BJ (cell line): ENCODE measurements at regions not wholly inside any gene's neighbourhood (a gene's known extent, or its start where the extent isn't known, plus 50 kb on each side); places are given as distances from the start of the nearest gene placed in this dataset.
"Not testable (repeated sequence)": the region's sequence is repeated elsewhere in the genome, so short reads cannot be mapped to it uniquely, and the experiment has no call there.

Source experiments
- CTCF ChIA-PET: fragments of 350-600 bp; formaldehyde crosslinking; extraction: SDS; loops from one replicate; lab custom pipeline; 2021; ENCODE audit warnings: antibody characterized with exemption, inconsistent platforms; lab: Yijun Ruan, JAX
- POLR2A ChIA-PET: fragments of 300-600 bp; sonication (Branson Sonifier 250); formaldehyde crosslinking; extraction: SDS; loops from one replicate; lab custom pipeline; 2021; ENCODE audit warnings: antibody characterized with exemption; lab: Charles Lee
- DNase-seq: peaks from one replicate; pipeline ENCODE4 v3.0.0-alpha.2; 2011; ENCODE audit warnings: low read depth
- H3K27me3 ChIP-seq: 2 replicates; pipeline ENCODE4 v1.6.0; 2011; ENCODE audit warnings: low read length; ENCODE audit not compliant: control insufficient read depth, insufficient read depth
- H3K36me3 ChIP-seq: 2 replicates; pipeline ENCODE4 v1.5.1; 2011; ENCODE audit warnings: low read length; ENCODE audit not compliant: control insufficient read depth, insufficient read depth
- H3K4me3 ChIP-seq: 2 replicates; pipeline ENCODE4 v1.5.1; 2011; ENCODE audit warnings: low read depth, mild to moderate bottlenecking, control low read depth, low read length
- CTCF ChIP-seq: IDR thresholded peaks from 2 replicates; pipeline ENCODE4 v1.5.1; 2011; ENCODE audit warnings: low read depth, mild to moderate bottlenecking, control low read depth, inconsistent platforms, low read length, moderate library complexity; ENCODE audit not compliant: insufficient read depth

DNA sequence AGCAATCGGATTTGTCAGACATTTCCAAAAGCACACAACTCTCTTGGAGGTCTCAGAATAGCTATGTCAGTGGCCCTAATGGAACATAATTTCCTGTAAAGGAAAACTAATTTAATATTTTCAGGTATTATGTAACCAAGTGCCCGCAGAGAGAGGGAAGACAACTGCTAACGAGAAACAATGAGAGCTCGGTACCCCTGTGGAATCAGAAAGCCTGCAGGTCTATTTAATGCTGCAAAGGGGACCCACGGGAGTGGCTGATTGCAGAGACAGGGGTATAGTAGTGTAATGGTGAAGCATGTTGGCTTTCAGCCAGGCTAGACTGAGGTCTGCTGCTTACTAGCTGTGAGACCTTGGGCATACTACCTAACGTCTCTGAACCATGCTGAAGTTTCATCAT lies 508.1 kb upstream of the BRINP1 start:
- Histone ChIP-seq H3K4me3 (no peak overlapping the region), H3K36me3 (no peaks in the 10 kb centered on the region), H3K27me3 (no peaks in the 10 kb centered on the region)
- CTCF ChIA-PET: no interaction called here
- POLR2A ChIA-PET: no interaction called here
- no peak for TF ChIP-seq CTCF
- DNase-seq: no peak

GRCh38 chr9:119873877-119874276 lies 504.6 kb upstream of the BRINP1 start:
- CTCF ChIA-PET: no interaction called here
- POLR2A ChIA-PET: no interaction called here
- Histone ChIP-seq H3K4me3 (no peak overlapping the region), H3K27me3 (no peaks in the 10 kb centered on the region), H3K36me3 (no peaks in the 10 kb centered on the region)
- DNase-seq: no peak
- no peak for TF ChIP-seq CTCF

- DNase-seq, H3K4me3 ChIP-seq, CTCF ChIA-PET, POLR2A ChIA-PET, H3K36me3 ChIP-seq, H3K27me3 ChIP-seq: not testable (repeated sequence)
Measured at GRCh38 chr9:119870251-119870650, 501.0 kb upstream of the BRINP1 start.

GRCh38 chr9:119868694-119869093 lies 499.5 kb upstream of the BRINP1 start:
- H3K36me3 ChIP-seq: no peaks in the 10 kb centered on the region
- CTCF ChIA-PET: no interaction called here
- POLR2A ChIA-PET: no interaction called here
- TF ChIP-seq CTCF: no peak
- H3K27me3 ChIP-seq: no peaks in the 10 kb centered on the region
- DNase-seq: no peak
- no peak overlapping the region for H3K4me3 ChIP-seq

GRCh38 chr9:119861842-119862241 lies 492.6 kb upstream of the BRINP1 start:
- no peaks in the 10 kb centered on the region for H3K27me3 ChIP-seq
- TF ChIP-seq CTCF: no peak
- ChIA-PET CTCF (no interaction called here), POLR2A (no interaction called here)
- no peak overlapping the region for H3K4me3 ChIP-seq
- H3K36me3 ChIP-seq: no peaks in the 10 kb centered on the region
- DNase-seq: no peak

DNA sequence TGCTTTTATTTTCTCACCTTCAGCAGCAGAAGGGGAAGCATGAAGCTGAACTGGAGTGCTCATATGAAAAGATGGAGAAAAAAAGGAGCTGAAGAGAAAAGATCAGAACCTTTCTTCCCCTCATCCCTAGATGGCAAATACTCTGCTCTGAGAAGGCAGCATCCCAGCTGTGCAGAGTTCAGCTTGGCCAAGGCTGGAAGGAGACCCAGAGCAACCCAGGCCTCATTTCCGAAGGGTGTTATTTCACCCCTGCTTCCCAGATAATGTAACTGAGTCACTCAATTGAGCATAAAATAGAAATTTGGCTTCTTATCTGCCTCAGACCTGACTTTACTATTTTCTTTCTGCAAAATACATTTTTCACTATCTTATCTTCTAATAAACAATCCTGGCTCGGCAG lies 489.9 kb upstream of the BRINP1 start:
- POLR2A ChIA-PET: no interaction called here
- TF ChIP-seq CTCF: no peak

More for the DNA sequence above, 489.9 kb upstream of the BRINP1 start:
- Histone ChIP-seq H3K4me3 (no peak overlapping the region), H3K27me3 (no peaks in the 10 kb centered on the region), H3K36me3 (no peaks in the 10 kb centered on the region)
- DNase-seq: no peak
- CTCF ChIA-PET: interaction anchor here (1.8 kb wide), 1 partner anchor 23 kb away, joined by 4 read pairs; no protein-coding TSS in a partner anchor
